CD4-positive, alpha-beta T cell (primary cell): ENCODE measurements at regions not wholly inside any gene's neighbourhood (a gene's known extent, or its start where the extent isn't known, plus 50 kb on each side); places are given as distances from the start of the nearest gene placed in this dataset.
"Not testable (repeated sequence)": the region's sequence is repeated elsewhere in the genome, so short reads cannot be mapped to it uniquely, and the experiment has no call there.

Experiments
- ATAC-seq: fragments of 200-7000 bp; cut with Tn5 transposase; one replicate; pipeline ENCODE4 v1.10.0; 2022; ENCODE audit warnings: mild to moderate bottlenecking; ENCODE audit not compliant: poor library complexity
- CTCF ChIA-PET: fragments of 350-600 bp; sonication (Branson Sonifier 250); formaldehyde crosslinking; loops from one replicate; lab custom pipeline; 2021; ENCODE audit warnings: antibody characterized with exemption, inconsistent platforms; lab: Charles Lee
- POLR2A ChIA-PET: fragments of 350-600 bp; sonication (Branson Sonifier 250); formaldehyde crosslinking; loops from one replicate; lab custom pipeline; 2021; ENCODE audit warnings: antibody characterized with exemption, inconsistent platforms; lab: Charles Lee
- DNase-seq, 14 experiments: peaks; one replicate each; pipeline ENCODE4 v3.0.0-alpha.2; 2013 to 2020; ENCODE audit warnings: mixed read lengths in 2 of 14
- H3K27ac ChIP-seq, 2 donors: one replicate each; pipeline versions ENCODE4 v1.5.1 to v1.7.0; 2013; ENCODE audit warnings: low read length in 2 of 2, low read depth in 1 of 2, mild to moderate bottlenecking in 1 of 2
- H3K27me3 ChIP-seq, 2 experiments: 1 replicate in 1 of 2; 2 replicates in 1 of 2; pipeline versions ENCODE4 v1.6.1 to v1.7.0; 2013; ENCODE audit warnings: low read length in 2 of 2, control low read depth in 1 of 2, mild to moderate bottlenecking in 1 of 2, moderate library complexity in 1 of 2; ENCODE audit not compliant: insufficient read depth in 2 of 2, control insufficient read depth in 1 of 2
- H3K36me3 ChIP-seq: one replicate; pipeline ENCODE4 v1.6.1; 2013; ENCODE audit warnings: low read length, control low read depth; ENCODE audit not compliant: insufficient read depth
- H3K4me1 ChIP-seq: one replicate; pipeline ENCODE4 v1.6.1; 2013; ENCODE audit warnings: low read length, control low read depth; ENCODE audit not compliant: insufficient read depth
- H3K4me3 ChIP-seq: one replicate; pipeline ENCODE4 v1.5.1; 2013; ENCODE audit warnings: mild to moderate bottlenecking, low read length, moderate library complexity
- H3K9me3 ChIP-seq, 2 experiments: 1 replicate in 1 of 2; 2 replicates in 1 of 2; pipeline versions ENCODE4 v1.6.1 to v1.7.0; 2013; ENCODE audit warnings: low read length in 2 of 2, mild to moderate bottlenecking in 2 of 2, control low read depth in 1 of 2, moderate library complexity in 1 of 2; ENCODE audit not compliant: control insufficient read depth in 1 of 2, insufficient read depth in 1 of 2
- H3K27ac Mint-ChIP-seq: one replicate; pipeline ENCODE4 v1.8.0; 2020; ENCODE audit warnings: mixed read lengths
- H3K27me3 Mint-ChIP-seq: one replicate; pipeline ENCODE4 v1.8.0; 2021; ENCODE audit warnings: mixed read lengths
- H3K36me3 Mint-ChIP-seq: one replicate; pipeline ENCODE4 v1.8.0; 2021; ENCODE audit warnings: low read depth, mixed read lengths
- H3K4me1 Mint-ChIP-seq: one replicate; pipeline ENCODE4 v1.8.0; 2021; ENCODE audit warnings: low read depth, mixed read lengths
- H3K4me3 Mint-ChIP-seq: one replicate; pipeline ENCODE4 v1.8.0; 2020; ENCODE audit warnings: mild to moderate bottlenecking, mixed read lengths
- H3K9me3 Mint-ChIP-seq: one replicate; pipeline ENCODE4 v1.8.0; 2020; ENCODE audit warnings: mixed read lengths
- intact Hi-C, 2 experiments: fragments of 100-400 bp; cut with DNase I in 1 of 2; cut with micrococcal nuclease in 1 of 2; formaldehyde crosslinking; loops; one replicate each; pipeline versions ENCODE4 v1.15.1 to v1.9.0; 2023 to 2025; cut with DNase I, micrococcal nuclease
- TF ChIP-seq, protein P1 (sequence below): fragments of 200-600 bp; IDR thresholded peaks from one replicate; pipeline ENCODE4 v1.8.0; 2022; ENCODE audit warnings: antibody characterized with exemption, mild to moderate bottlenecking

DNA sequence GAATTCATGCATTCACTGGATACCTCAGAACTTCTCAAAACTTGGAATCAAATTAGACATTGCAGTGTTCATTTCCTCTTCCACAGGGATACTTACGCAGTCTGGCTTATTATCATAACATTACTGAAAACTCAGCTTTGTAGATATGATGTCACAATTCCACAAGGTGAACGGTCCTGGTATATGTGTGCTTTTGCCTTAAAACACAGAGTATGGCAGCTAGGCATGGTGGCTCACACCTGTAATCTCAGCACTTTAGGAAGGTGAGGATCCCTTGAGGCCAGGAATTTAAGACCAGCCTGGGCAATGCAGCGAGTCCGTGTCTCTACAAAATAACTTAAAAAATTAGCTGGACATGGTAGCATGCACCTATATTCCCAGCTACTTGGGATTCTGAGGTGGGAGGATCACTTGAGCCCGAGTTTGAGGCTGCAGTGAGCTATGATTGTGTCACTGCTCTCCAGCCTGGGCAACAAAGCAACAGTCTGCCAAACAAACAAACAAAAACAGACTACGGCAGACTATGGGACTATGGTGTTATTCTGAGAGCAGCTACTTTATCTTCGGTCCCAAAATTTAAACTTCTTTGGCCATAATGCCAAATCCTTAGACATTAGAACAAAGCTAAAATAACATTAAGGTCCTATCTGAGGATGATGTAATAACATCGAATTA, 1191.9 kb upstream of the SLC39A10 start:
- no peaks in the 10 kb centered on the region for H3K36me3 ChIP-seq
- TF ChIP-seq, protein P1, sequence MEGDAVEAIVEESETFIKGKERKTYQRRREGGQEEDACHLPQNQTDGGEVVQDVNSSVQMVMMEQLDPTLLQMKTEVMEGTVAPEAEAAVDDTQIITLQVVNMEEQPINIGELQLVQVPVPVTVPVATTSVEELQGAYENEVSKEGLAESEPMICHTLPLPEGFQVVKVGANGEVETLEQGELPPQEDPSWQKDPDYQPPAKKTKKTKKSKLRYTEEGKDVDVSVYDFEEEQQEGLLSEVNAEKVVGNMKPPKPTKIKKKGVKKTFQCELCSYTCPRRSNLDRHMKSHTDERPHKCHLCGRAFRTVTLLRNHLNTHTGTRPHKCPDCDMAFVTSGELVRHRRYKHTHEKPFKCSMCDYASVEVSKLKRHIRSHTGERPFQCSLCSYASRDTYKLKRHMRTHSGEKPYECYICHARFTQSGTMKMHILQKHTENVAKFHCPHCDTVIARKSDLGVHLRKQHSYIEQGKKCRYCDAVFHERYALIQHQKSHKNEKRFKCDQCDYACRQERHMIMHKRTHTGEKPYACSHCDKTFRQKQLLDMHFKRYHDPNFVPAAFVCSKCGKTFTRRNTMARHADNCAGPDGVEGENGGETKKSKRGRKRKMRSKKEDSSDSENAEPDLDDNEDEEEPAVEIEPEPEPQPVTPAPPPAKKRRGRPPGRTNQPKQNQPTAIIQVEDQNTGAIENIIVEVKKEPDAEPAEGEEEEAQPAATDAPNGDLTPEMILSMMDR, result no peak
- Mint-ChIP-seq H3K4me3 (no peak overlapping the region), H3K27ac (no peak overlapping the region), H3K36me3 (no peaks in the 10 kb centered on the region), H3K4me1 (no peaks in the 10 kb centered on the region), H3K9me3 (peaks cover 2% of the 10 kb centered on the region), H3K27me3 (no peaks in the 10 kb centered on the region)
- ATAC-seq (no peak), DNase-seq (peak in 1 of 14 experiments; percentile 15)
- H3K27ac ChIP-seq, result no peak overlapping the region
- H3K4me1 ChIP-seq, result no peaks in the 10 kb centered on the region
- H3K4me3 ChIP-seq, result no peak overlapping the region
- ChIA-PET CTCF (no interaction called here), POLR2A (no interaction called here)
- intact Hi-C loops, result no loop called here
- no peaks in the 10 kb centered on the region for H3K9me3 ChIP-seq
- H3K27me3 ChIP-seq, result no peaks in the 10 kb centered on the region

DNA sequence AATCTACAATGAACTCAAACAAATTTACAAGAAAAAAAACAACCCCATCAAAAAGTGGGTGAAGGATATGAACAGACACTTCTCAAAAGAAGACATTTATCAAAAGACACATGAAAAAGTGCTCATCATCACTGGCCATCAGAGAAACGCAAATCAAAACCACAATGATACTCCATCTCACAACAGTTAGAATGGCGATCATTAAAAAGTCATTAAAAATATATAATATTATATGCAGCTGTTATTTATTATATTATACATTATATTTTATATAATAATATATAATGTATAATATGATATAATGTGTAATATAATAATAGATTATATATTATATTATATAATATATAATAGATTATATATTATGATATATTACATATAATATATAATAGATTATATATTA, 1194.1 kb upstream of the SLC39A10 start:
- CTCF ChIA-PET, H3K4me1 Mint-ChIP-seq, H3K4me3 ChIP-seq, H3K27me3 ChIP-seq, H3K27me3 Mint-ChIP-seq, H3K4me3 Mint-ChIP-seq, POLR2A ChIA-PET, H3K27ac Mint-ChIP-seq, intact Hi-C loops, ATAC-seq, H3K36me3 Mint-ChIP-seq, H3K4me1 ChIP-seq, H3K27ac ChIP-seq, H3K9me3 ChIP-seq, H3K36me3 ChIP-seq, H3K9me3 Mint-ChIP-seq, DNase-seq: not testable (repeated sequence)

DNA sequence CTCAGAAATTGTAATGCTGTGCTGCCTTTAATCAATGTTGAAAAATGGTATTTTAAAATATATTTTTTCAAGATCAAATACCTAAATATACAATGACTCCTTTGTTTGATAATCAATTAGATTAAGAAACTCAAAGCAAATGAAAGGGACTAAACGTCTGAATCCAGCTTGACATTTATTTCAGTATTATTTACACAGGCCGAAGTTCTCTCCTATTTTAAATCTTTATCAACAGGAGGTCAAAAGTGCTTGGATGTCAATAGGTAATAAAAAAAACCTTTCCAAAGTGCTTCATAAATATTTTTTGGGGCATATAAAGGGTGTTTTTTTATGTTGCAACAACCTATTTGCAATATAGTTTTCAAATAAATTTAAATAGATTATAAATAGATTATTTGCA, 1201.7 kb upstream of the SLC39A10 start:
- POLR2A ChIA-PET, result no interaction called here
- Histone ChIP-seq H3K36me3 (no peaks in the 10 kb centered on the region), H3K9me3 (no peaks in the 10 kb centered on the region), H3K4me3 (no peak overlapping the region), H3K27ac (no peak overlapping the region), H3K4me1 (no peaks in the 10 kb centered on the region), H3K27me3 (no peaks in the 10 kb centered on the region)
- CTCF ChIA-PET, result no interaction called here
- DNase-seq (no peak), ATAC-seq (no peak)
- intact Hi-C loops, result no loop called here
- TF ChIP-seq, protein P1, result no peak
- H3K27me3 Mint-ChIP-seq, result no peaks in the 10 kb centered on the region
- H3K27ac Mint-ChIP-seq, result no peak overlapping the region
- H3K4me3 Mint-ChIP-seq, result no peak overlapping the region
- H3K4me1 Mint-ChIP-seq, result no peaks in the 10 kb centered on the region
- no peaks in the 10 kb centered on the region for H3K9me3 Mint-ChIP-seq
- no peaks in the 10 kb centered on the region for H3K36me3 Mint-ChIP-seq

DNA sequence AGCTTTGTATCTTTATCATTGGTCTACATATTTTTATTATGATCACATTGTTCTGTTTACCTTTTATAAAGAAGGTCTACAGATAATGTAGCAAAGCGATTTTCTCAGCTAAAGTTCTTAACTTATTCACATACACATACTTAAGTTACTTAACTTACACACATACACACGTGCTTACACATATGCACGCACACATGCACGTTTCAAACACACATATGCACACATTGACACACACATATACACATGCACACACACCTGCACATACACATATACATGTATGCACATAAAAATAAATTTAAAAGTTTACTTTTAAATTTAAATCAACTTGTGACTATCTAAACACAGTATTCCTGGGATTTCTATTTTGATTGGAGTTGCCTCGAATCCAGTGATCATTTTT, 1204.5 kb upstream of the SLC39A10 start:
- Histone ChIP-seq H3K4me1 (no peaks in the 10 kb centered on the region), H3K27me3 (no peaks in the 10 kb centered on the region), H3K4me3 (no peak overlapping the region), H3K9me3 (no peaks in the 10 kb centered on the region), H3K27ac (no peak overlapping the region), H3K36me3 (no peaks in the 10 kb centered on the region)
- H3K9me3 Mint-ChIP-seq, result no peaks in the 10 kb centered on the region
- H3K27me3 Mint-ChIP-seq, result no peaks in the 10 kb centered on the region
- ATAC-seq, result no peak
- no peak overlapping the region for H3K27ac Mint-ChIP-seq
- intact Hi-C loops, result no loop called here
- ChIA-PET CTCF (no interaction called here), POLR2A (no interaction called here)
- no peaks in the 10 kb centered on the region for H3K36me3 Mint-ChIP-seq
- H3K4me3 Mint-ChIP-seq, result no peak overlapping the region
- no peaks in the 10 kb centered on the region for H3K4me1 Mint-ChIP-seq
- DNase-seq, result no peak
- TF ChIP-seq, protein P1, result no peak
